Esophagus (tissue), 2 donors: ENCODE measurements at regions not wholly inside any gene's neighbourhood (a gene's known extent, or its start where the extent isn't known, plus 50 kb on each side); places are given as distances from the start of the nearest gene placed in this dataset.
"Not testable (repeated sequence)": the region's sequence is repeated elsewhere in the genome, so short reads cannot be mapped to it uniquely, and the experiment has no call there.

Source experiments
- H3K27ac ChIP-seq, 2 donors: one replicate each; pipeline ENCODE4 v1.5.1; 2013; ENCODE audit warnings: low read depth in 2 of 2, mild to moderate bottlenecking in 2 of 2, inconsistent platforms in 1 of 2, low read length in 1 of 2, moderate library complexity in 1 of 2
- H3K27me3 ChIP-seq, 2 donors: one replicate each; pipeline ENCODE4 v1.6.1; 2013; ENCODE audit warnings: low read length in 2 of 2, control low read depth in 1 of 2, mild to moderate bottlenecking in 1 of 2; ENCODE audit not compliant: insufficient read depth in 2 of 2, control insufficient read depth in 1 of 2
- H3K36me3 ChIP-seq, 2 donors: one replicate each; pipeline ENCODE4 v1.6.1; 2013; ENCODE audit warnings: low read length in 1 of 2; ENCODE audit not compliant: control insufficient read depth in 2 of 2, insufficient read depth in 2 of 2
- H3K4me1 ChIP-seq, 2 donors: one replicate each; pipeline ENCODE4 v1.6.1; 2013; ENCODE audit warnings: low read length in 1 of 2; ENCODE audit not compliant: control insufficient read depth in 2 of 2, insufficient read depth in 2 of 2
- H3K4me3 ChIP-seq, 2 donors: one replicate each; pipeline ENCODE4 v1.5.1; 2013; ENCODE audit warnings: low read length in 2 of 2, mild to moderate bottlenecking in 2 of 2, low read depth in 1 of 2, moderate library complexity in 1 of 2
- H3K9me3 ChIP-seq, 2 donors: one replicate each; pipeline ENCODE4 v1.6.1; 2013; ENCODE audit warnings: mild to moderate bottlenecking in 2 of 2, low read depth in 1 of 2, low read length in 1 of 2, moderate library complexity in 1 of 2; ENCODE audit not compliant: control insufficient read depth in 2 of 2, insufficient read depth in 1 of 2
- WGBS, 2 donors: extraction: QIAGEN DNeasy Blood & Tissue Kit; methylation state at CpG; one replicate each; pipeline ENCODE4 v1.1.7; 2013; 5-methylcytosine and 5-hydroxymethylcytosine counted together
- donor health status: healthy with polysubstance abuse.
- donor health status: Bipolar disorder and iron deficiency.

DNA sequence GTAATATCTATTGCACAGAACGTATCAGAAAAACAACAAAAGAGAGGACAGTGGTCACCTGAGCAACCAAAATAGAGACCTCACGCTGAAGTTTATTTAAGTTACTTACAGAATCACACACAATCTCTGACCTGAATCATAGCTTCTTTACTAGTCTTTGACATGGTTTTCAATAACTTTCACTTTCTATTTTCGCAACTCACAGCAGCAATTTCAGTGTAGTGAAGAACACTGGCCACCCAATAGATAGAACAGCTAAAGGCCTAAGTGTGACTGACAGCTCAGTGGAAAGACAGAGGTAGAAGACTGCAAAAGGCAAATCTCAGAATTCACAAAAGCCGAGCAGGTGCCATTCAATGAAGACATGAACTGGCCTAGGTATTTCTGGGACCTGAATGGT is 435.6 kb upstream of the CHRM3 start:
- no peaks in the 10 kb centered on the region for H3K36me3 ChIP-seq
- H3K4me1 ChIP-seq: no peaks in the 10 kb centered on the region
- no peaks in the 10 kb centered on the region for H3K27me3 ChIP-seq
- H3K27ac ChIP-seq: no peak overlapping the region
- no peaks in the 10 kb centered on the region for H3K9me3 ChIP-seq
- 38 to 40% methylated on average over 4 of the region's 4 CpGs for WGBS, 2 donors
- peak overlapping the region in 1 of 2 donors; percentile 7 for H3K4me3 ChIP-seq

DNA sequence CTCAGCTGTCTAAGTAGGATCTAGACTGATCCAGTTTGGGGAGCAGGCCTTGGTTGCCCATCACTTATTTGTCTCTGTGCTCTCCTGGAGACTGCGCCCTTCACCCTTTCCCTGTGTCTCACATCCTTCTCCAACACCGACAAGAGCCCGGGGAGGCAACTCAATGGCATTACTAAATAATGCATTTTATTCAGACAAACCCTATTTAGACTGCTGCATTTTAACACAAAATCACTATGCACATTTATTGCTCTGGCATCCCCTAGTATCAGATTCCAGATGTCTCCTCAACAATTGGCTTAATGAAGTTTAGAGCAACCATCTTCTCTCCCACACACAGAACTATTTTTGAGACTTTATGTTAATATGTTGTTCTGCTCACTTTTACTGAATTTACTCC is 436.4 kb upstream of the CHRM3 start:
- Histone ChIP-seq H3K27ac (no peak overlapping the region), H3K4me1 (no peaks in the 10 kb centered on the region), H3K9me3 (no peaks in the 10 kb centered on the region), H3K27me3 (no peaks in the 10 kb centered on the region), H3K4me3 (no peak overlapping the region), H3K36me3 (no peaks in the 10 kb centered on the region)
- 97 to 100% methylated on average over 3 of the region's 3 CpGs for WGBS, 2 donors

DNA sequence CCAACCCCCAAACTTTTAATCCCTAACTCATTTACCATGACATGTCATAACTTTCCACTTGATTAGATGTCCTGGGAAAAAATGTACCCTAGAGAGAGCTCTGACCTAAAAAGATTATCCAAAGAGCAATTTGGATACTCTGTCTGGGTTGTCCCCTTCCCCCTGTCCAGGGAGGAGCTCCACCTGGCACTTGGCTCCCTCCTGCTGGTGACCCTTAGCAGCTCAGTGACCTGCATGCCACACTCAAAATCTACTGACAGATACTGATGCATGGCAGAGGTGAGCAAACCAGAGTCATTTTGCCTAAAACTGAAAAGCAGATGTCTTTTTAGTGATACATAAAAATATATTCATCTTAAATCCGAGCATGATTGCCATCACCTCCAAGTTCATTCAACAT is 442.3 kb upstream of the CHRM3 start:
- H3K27me3 ChIP-seq: no peaks in the 10 kb centered on the region

DNA sequence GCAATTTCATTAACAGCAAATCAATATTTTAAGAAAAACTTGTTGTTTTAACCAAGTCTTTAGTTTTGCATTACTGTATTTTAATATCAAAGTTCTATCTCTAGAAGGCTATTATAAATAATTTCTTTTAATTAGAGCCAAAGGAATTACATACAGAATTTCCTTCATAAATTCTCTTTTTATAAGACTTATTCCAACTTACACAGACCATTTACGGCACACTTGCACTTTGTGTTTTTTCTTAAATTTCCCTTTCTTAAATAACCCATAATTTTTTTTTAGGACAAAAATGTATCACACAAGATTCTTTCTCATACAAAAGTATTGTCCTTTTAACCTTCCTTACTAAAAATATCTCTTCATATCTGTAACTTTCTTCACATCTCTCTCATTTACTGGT is 458.5 kb upstream of the CHRM3 start:
- H3K27ac ChIP-seq: no peak overlapping the region
- no peaks in the 10 kb centered on the region for H3K27me3 ChIP-seq
- no peaks in the 10 kb centered on the region for H3K36me3 ChIP-seq
- 95 to 97% methylated on average over 1 of the region's 1 CpG for WGBS, 2 donors
- H3K4me1 ChIP-seq: no peaks in the 10 kb centered on the region
- no peak overlapping the region for H3K4me3 ChIP-seq
- H3K9me3 ChIP-seq: no peaks in the 10 kb centered on the region

More for the DNA sequence above, 442.3 kb upstream of the CHRM3 start:
- H3K4me1 ChIP-seq: no peaks in the 10 kb centered on the region
- no peak overlapping the region for H3K27ac ChIP-seq
- no peaks in the 10 kb centered on the region for H3K36me3 ChIP-seq
- H3K9me3 ChIP-seq: no peaks in the 10 kb centered on the region
- no peak overlapping the region for H3K4me3 ChIP-seq
- 64 to 74% methylated on average over 1 of the region's 1 CpG for WGBS, 2 donors

DNA sequence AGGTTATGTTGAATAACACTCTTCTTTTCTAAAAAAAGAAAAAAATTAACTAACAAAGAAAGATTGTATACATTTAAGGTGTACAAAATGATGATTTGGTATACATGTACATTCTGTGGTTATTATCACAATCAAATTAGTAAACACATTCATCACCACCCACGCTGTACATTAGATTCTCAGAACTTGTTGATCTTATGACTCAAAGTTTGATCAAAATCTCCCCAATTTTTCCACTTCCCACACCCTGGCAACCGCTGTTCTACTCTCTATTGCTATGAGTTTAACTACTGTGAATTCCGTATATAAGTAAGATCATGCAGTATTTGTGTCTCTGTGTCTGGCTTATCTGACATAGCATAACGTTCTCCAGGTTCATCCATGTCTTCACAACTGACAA is 469.5 kb upstream of the CHRM3 start:
- no peak overlapping the region for H3K4me3 ChIP-seq
- H3K9me3 ChIP-seq: no peaks in the 10 kb centered on the region
- H3K36me3 ChIP-seq: no peaks in the 10 kb centered on the region
- no peaks in the 10 kb centered on the region for H3K27me3 ChIP-seq
- H3K4me1 ChIP-seq: no peaks in the 10 kb centered on the region
- H3K27ac ChIP-seq: no peak overlapping the region
- WGBS, 2 donors: 72 to 73% methylated on average over 4 of the region's 4 CpGs

DNA sequence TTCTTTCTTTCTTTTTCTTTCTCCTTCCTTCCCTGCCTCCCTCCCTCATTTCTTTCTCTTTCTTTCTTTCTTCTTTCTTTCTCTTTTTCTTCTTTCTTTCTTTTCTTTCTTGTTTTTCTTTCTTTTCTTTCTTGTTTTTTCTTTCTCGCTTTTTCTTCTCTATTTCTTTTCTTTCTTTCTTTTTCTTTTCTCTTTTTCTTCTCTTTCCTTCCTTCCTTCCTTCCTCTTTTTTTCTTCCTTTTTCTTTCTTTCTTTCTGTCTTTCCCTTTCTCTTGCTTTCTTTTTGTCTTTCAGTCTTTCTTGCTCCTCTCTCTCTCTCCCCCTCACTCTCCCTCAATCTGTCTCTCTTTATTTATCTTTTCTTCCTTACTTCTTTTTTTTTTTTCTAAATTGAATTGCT is 472.0 kb upstream of the CHRM3 start:
- Histone ChIP-seq H3K27me3 (no peaks in the 10 kb centered on the region), H3K4me3 (no peak overlapping the region), H3K9me3 (no peaks in the 10 kb centered on the region), H3K4me1 (no peaks in the 10 kb centered on the region), H3K36me3 (no peaks in the 10 kb centered on the region), H3K27ac (no peak overlapping the region)
- WGBS, 2 donors: 86 to 89% methylated on average over 1 of the region's 1 CpG

DNA sequence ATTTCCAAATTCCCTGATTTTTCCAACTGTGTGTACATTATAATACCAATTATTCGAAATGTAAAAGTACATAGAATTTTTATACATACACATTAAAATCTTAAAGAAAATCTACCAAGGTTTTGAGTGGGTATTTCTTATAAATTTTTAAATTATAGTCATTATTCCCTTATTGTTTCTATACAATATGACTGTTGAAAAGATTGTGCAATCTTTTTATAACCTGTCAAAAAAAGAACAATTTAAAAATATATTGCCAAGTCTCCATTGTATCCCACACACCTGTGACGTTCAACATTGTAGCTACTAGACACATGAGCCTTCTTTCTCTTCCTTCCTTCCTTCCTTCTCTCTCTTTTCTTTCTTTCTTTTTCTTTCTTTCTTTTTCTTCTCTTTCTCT is 473.2 kb upstream of the CHRM3 start:
- Histone ChIP-seq H3K4me1 (no peaks in the 10 kb centered on the region), H3K27ac (no peak overlapping the region), H3K27me3 (no peaks in the 10 kb centered on the region), H3K36me3 (no peaks in the 10 kb centered on the region), H3K9me3 (no peaks in the 10 kb centered on the region), H3K4me3 (no peak overlapping the region)
- 62 to 64% methylated on average over 2 of the region's 2 CpGs for WGBS, 2 donors

DNA sequence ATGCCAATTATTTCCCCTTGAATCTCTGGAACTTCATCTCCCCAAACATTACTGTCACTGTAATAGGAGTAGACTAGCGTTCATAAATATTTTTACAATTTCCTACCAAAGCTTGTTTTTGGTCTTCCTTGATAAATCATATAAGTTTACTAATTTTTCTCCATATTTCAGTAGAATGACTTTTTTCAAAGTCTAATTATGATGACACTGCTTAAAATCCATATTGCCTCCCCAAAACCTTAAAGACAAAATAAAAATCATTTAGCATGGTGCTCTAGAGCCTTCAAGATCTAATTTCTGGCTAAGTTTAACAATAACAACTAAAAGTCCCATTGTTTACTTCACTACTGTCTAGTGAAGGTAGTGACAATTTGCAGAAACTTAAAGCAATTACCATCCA is 474.2 kb upstream of the CHRM3 start:
- Histone ChIP-seq H3K27ac (no peak overlapping the region), H3K4me3 (no peak overlapping the region), H3K9me3 (no peaks in the 10 kb centered on the region), H3K27me3 (no peaks in the 10 kb centered on the region), H3K4me1 (no peaks in the 10 kb centered on the region), H3K36me3 (no peaks in the 10 kb centered on the region)
- 74 to 76% methylated on average over 1 of the region's 1 CpG for WGBS, 2 donors

DNA sequence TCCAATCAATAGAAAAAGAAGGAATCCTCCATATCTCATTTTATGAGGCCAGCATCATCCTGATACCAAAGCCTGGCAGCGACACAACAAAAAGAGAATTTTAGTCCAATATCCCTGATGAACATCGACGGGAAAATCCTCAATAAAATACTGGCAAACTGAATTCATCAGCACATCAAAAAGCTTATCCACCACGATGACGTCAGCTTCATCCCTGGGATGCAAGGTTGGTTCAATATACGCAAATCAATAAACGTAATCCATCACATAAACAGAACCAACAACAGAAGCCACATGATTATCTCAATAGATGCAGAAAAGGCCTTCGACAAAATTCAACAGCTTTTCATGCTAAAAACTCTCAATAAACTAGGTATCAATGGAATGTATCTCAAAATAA is 483.6 kb upstream of the CHRM3 start:
- H3K27me3 ChIP-seq, H3K9me3 ChIP-seq, H3K4me3 ChIP-seq, H3K27ac ChIP-seq, H3K4me1 ChIP-seq, H3K36me3 ChIP-seq: not testable (repeated sequence)
- WGBS, 2 donors: 93 to 94% methylated on average over 8 of the region's 8 CpGs

DNA sequence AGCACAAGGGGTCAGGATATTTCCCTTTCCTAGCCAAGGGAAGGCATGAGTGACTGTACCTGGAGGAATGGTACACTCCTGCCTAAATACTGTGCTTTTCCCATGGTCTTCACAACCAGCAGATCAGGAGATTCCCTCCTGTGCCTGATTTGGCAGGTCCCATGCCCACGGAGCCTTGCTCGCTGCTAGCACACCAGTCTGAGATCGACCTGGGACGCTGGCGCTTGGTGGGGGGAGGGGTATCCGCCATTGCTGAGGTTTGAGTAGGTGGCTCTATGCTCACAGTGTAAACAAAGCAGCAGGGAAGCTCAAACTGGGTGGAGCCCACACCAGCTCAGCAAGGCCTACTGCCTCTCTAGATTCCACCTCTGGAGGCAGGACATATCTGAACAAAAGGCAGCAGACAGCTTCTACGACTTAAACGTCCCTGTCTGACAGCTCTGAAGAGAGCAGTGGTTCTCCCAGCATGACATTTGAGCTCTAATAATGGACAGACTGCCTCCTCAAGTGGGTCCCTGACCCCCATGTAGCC is 486.0 kb upstream of the CHRM3 start:
- H3K27ac ChIP-seq: no peak overlapping the region
- H3K9me3 ChIP-seq: peaks cover 0 to 4% of the 10 kb centered on the region in 2 donors
- no peaks in the 10 kb centered on the region for H3K27me3 ChIP-seq
- H3K4me1 ChIP-seq: no peaks in the 10 kb centered on the region
- no peak overlapping the region for H3K4me3 ChIP-seq
- H3K36me3 ChIP-seq: no peaks in the 10 kb centered on the region
- WGBS, 2 donors: 89 to 94% methylated on average over 8 of the region's 8 CpGs
